Adrenal gland (tissue), 5 donors: ENCODE measurements at regions not wholly inside any gene's neighbourhood (a gene's known extent, or its start where the extent isn't known, plus 50 kb on each side); places are given as distances from the start of the nearest gene placed in this dataset.

Source experiments
- CTCF ChIP-seq, 6 experiments: fragments of 450-650 bp in 4 of 6; fragments of 200-600 bp in 2 of 6; sonication (generic) in 1 of 6; IDR thresholded peaks; 1 replicate in 5 of 6; 2 replicates in 1 of 6; pipeline versions ENCODE4 v1.5.1 to v1.8.0; 2016 to 2021; ENCODE audit warnings: antibody characterized with exemption in 6 of 6, mild to moderate bottlenecking in 2 of 6, moderate library complexity in 1 of 6
- POLR2A ChIP-seq, 2 donors: fragments of 450-650 bp; IDR thresholded peaks; one replicate each; pipeline ENCODE4 v1.6.1; 2017; ENCODE audit warnings: antibody characterized with exemption in 2 of 2, mild to moderate bottlenecking in 2 of 2, moderate library complexity in 1 of 2
- donor health status: DM: no; HTN: no; CAD: no.

- TF ChIP-seq CTCF (IDR thresholded peaks at IDR 0.05) = no peak
- TF ChIP-seq POLR2A (IDR thresholded peaks at IDR 0.05) = no peak
Measured at GRCh38 chr1:222370913-222371675, 176.8 kb downstream of the HHIPL2 start.
